ENCODE measurements at regions not wholly inside any gene's neighbourhood (a gene's known extent, or its start where the extent isn't known, plus 50 kb on each side); places are given as distances from the start of the nearest gene placed in this dataset.

DNA sequence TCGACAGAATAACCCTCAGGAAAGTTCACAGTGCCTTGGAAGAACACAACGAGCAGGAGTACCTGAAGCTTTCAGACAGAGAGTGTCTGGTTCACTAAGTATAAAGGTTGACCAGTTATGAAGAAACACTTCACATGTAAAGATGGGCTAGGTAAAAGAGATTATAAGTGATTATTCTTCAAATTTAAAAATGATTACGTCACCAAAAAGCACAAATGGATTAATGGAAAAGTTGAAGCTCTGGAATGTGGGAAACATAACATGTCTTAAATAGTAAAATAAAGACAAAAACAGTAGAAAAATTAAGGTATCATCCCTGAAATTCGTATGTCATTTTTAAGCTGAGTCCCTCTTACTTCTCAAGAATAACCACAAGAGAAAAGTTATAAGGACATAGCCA is 643.9 kb upstream of the KLF12 start:
- WGBS (ENCODE audit: insufficient coverage), result 81% methylated on average over 3 of the region's 4 CpGs
- no peaks in the 10 kb centered on the region for H3K27me3 ChIP-seq (ENCODE audit: control insufficient read depth, insufficient read depth, low read length)
- peaks cover 0 to under 1% of the 10 kb centered on the region in 2 donors for H3K9me3 Mint-ChIP-seq
- H3K36me3 ChIP-seq (ENCODE audit: control insufficient read depth, insufficient read depth, low read length), result no peaks in the 10 kb centered on the region
- DNase-seq, result no peak
- no peak overlapping the region for H3K4me3 ChIP-seq (ENCODE audit: low read length)
- intact Hi-C loops (cut with micrococcal nuclease), result no loop called here
- H3K4me1 ChIP-seq (ENCODE audit: control insufficient read depth, insufficient read depth, low read length), result no peaks in the 10 kb centered on the region
- TF ChIP-seq CTCF (IDR thresholded peaks at IDR 0.05), result no peak
- H3K27me3 Mint-ChIP-seq (ENCODE audit: low read depth in 2 of 2), result peaks cover 0 to 7% of the 10 kb centered on the region in 2 donors
- H3K9me3 ChIP-seq (ENCODE audit: control insufficient read depth, insufficient read depth, low read length), result no peaks in the 10 kb centered on the region
- no peak overlapping the region for H3K4me3 Mint-ChIP-seq
- H3K36me3 Mint-ChIP-seq, result no peaks in the 10 kb centered on the region
- no peak overlapping the region for H3K27ac ChIP-seq (ENCODE audit: low read length)
- no peak overlapping the region for H3K27ac Mint-ChIP-seq
- ATAC-seq, result no peak
- H3K4me1 Mint-ChIP-seq, result no peaks in the 10 kb centered on the region

GRCh38 chr13:74774264-74774663 is 640.1 kb upstream of the KLF12 start:
- DNase-seq, result no peak
- no peak for TF ChIP-seq CTCF (IDR thresholded peaks at IDR 0.05)
- no CpG with 5 or more reads among the region's 1 CpG for WGBS (ENCODE audit: insufficient coverage)

DNA sequence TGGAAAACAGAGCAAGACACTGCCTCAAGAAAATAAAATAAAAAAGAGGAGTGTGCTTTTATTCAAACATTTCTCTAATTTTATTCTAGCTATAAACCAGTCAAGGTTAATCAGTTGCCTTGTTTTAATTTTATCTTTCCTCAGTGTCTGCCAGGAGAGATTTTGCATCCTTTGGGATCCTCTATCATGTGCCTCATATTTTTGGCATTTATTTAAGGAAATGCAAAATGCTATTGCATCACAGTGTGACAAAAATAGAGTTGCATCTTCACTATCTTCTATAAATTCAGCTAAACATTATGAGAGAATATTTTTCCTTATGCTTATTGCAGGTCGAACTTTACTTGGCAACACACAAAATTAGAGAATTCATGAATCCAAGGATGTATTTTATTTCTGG is 639.0 kb upstream of the KLF12 start:
- no peak for TF ChIP-seq CTCF (IDR thresholded peaks at IDR 0.05)
- Histone ChIP-seq H3K27ac (ENCODE audit: low read length) (no peak overlapping the region), H3K9me3 (ENCODE audit: control insufficient read depth, insufficient read depth, low read length) (no peaks in the 10 kb centered on the region), H3K27me3 (ENCODE audit: control insufficient read depth, insufficient read depth, low read length) (no peaks in the 10 kb centered on the region), H3K36me3 (ENCODE audit: control insufficient read depth, insufficient read depth, low read length) (no peaks in the 10 kb centered on the region), H3K4me3 (ENCODE audit: low read length) (no peak overlapping the region), H3K4me1 (ENCODE audit: control insufficient read depth, insufficient read depth, low read length) (no peaks in the 10 kb centered on the region)
- Mint-ChIP-seq H3K9me3 (no peaks in the 10 kb centered on the region), H3K27ac (no peak overlapping the region), H3K4me3 (no peak overlapping the region), H3K27me3 (ENCODE audit: low read depth in 2 of 2) (peaks cover 5 to 7% of the 10 kb centered on the region in 2 donors), H3K4me1 (no peaks in the 10 kb centered on the region), H3K36me3 (no peaks in the 10 kb centered on the region)
- WGBS (ENCODE audit: insufficient coverage), result no CpG with 5 or more reads among the region's 1 CpG
- intact Hi-C loops (cut with micrococcal nuclease), result no loop called here
- DNase-seq (no peak), ATAC-seq (no peak)

More at GRCh38 chr13:74774264-74774663, 640.1 kb upstream of the KLF12 start:
- no peak overlapping the region for H3K4me3 Mint-ChIP-seq
- H3K4me1 Mint-ChIP-seq, result no peaks in the 10 kb centered on the region
- H3K27ac Mint-ChIP-seq, result no peak overlapping the region
- intact Hi-C loops (cut with micrococcal nuclease), result no loop called here
- H3K36me3 Mint-ChIP-seq, result no peaks in the 10 kb centered on the region
- no peaks in the 10 kb centered on the region for H3K9me3 Mint-ChIP-seq
- H3K4me1 ChIP-seq (ENCODE audit: control insufficient read depth, insufficient read depth, low read length), result no peaks in the 10 kb centered on the region
- no peaks in the 10 kb centered on the region for H3K36me3 ChIP-seq (ENCODE audit: control insufficient read depth, insufficient read depth, low read length)
- H3K27ac ChIP-seq (ENCODE audit: low read length), result no peak overlapping the region
- H3K9me3 ChIP-seq (ENCODE audit: control insufficient read depth, insufficient read depth, low read length), result no peaks in the 10 kb centered on the region
- peaks cover 0 to 7% of the 10 kb centered on the region in 2 donors for H3K27me3 Mint-ChIP-seq (ENCODE audit: low read depth in 2 of 2)
- ATAC-seq, result no peak
- H3K4me3 ChIP-seq (ENCODE audit: low read length), result no peak overlapping the region
- H3K27me3 ChIP-seq (ENCODE audit: control insufficient read depth, insufficient read depth, low read length), result no peaks in the 10 kb centered on the region

DNA sequence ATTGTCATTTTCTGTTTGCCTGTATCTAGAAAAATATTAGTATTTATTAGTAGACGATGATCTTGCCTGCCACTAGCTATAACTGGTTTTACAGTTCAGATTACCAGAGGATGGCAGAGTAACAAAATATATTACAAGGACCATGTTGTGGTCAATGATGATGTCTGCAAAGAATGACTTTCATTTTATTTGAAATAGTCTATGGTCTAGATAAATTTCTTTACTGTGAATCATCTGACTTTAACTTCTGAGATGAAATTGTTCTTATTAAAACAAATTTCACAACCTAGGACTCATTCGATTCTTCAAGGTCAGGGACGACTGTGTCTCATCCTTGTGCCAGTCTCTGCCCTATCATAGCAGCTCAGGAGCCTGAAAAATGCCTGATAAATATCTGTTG is 637.8 kb upstream of the KLF12 start:
- ATAC-seq, result no peak
- peaks cover 6 to 7% of the 10 kb centered on the region in 2 donors for H3K27me3 Mint-ChIP-seq (ENCODE audit: low read depth in 2 of 2)
- no peak for DNase-seq
- H3K9me3 ChIP-seq (ENCODE audit: control insufficient read depth, insufficient read depth, low read length), result no peaks in the 10 kb centered on the region
- H3K36me3 ChIP-seq (ENCODE audit: control insufficient read depth, insufficient read depth, low read length), result no peaks in the 10 kb centered on the region
- no peak for TF ChIP-seq CTCF (IDR thresholded peaks at IDR 0.05)
- H3K27me3 ChIP-seq (ENCODE audit: control insufficient read depth, insufficient read depth, low read length), result no peaks in the 10 kb centered on the region
- H3K27ac Mint-ChIP-seq, result no peak overlapping the region
- H3K4me3 ChIP-seq (ENCODE audit: low read length), result no peak overlapping the region
- intact Hi-C loops (cut with micrococcal nuclease), result no loop called here
- H3K9me3 Mint-ChIP-seq, result no peaks in the 10 kb centered on the region
- no peak overlapping the region for H3K27ac ChIP-seq (ENCODE audit: low read length)
- no peaks in the 10 kb centered on the region for H3K4me1 Mint-ChIP-seq
- no peaks in the 10 kb centered on the region for H3K36me3 Mint-ChIP-seq
- no peak overlapping the region for H3K4me3 Mint-ChIP-seq
- H3K4me1 ChIP-seq (ENCODE audit: control insufficient read depth, insufficient read depth, low read length), result no peaks in the 10 kb centered on the region
- 69% methylated on average over 3 of the region's 3 CpGs for WGBS (ENCODE audit: insufficient coverage)
